HUES6 (cell line): ENCODE measurements at regions not wholly inside any gene's neighbourhood (a gene's known extent, or its start where the extent isn't known, plus 50 kb on each side); places are given as distances from the start of the nearest gene placed in this dataset.

Source experiments
- H3K27ac ChIP-seq: 2 replicates; pipeline ENCODE4 v1.7.0; 2013; ENCODE audit warnings: low read depth, mild to moderate bottlenecking, low read length, inconsistent platforms
- H3K27me3 ChIP-seq: 2 replicates; pipeline ENCODE4 v1.6.1; 2013; ENCODE audit warnings: low read length; ENCODE audit not compliant: control insufficient read depth, insufficient read depth
- H3K36me3 ChIP-seq: 2 replicates; pipeline ENCODE4 v1.6.1; 2013; ENCODE audit warnings: low read length; ENCODE audit not compliant: control insufficient read depth, insufficient read depth
- H3K4me1 ChIP-seq: 2 replicates; pipeline ENCODE4 v1.6.1; 2013; ENCODE audit warnings: low read length; ENCODE audit not compliant: control insufficient read depth, insufficient read depth
- H3K4me3 ChIP-seq: 2 replicates; pipeline ENCODE4 v1.5.1; 2013; ENCODE audit warnings: low read depth, low read length
- H3K9ac ChIP-seq: one replicate; pipeline ENCODE4 v1.6.1; 2013; ENCODE audit warnings: mild to moderate bottlenecking, low read length
- H3K9me3 ChIP-seq: 2 replicates; pipeline ENCODE4 v1.6.1; 2013; ENCODE audit warnings: low read depth, low read length; ENCODE audit not compliant: control insufficient read depth, insufficient read depth

DNA sequence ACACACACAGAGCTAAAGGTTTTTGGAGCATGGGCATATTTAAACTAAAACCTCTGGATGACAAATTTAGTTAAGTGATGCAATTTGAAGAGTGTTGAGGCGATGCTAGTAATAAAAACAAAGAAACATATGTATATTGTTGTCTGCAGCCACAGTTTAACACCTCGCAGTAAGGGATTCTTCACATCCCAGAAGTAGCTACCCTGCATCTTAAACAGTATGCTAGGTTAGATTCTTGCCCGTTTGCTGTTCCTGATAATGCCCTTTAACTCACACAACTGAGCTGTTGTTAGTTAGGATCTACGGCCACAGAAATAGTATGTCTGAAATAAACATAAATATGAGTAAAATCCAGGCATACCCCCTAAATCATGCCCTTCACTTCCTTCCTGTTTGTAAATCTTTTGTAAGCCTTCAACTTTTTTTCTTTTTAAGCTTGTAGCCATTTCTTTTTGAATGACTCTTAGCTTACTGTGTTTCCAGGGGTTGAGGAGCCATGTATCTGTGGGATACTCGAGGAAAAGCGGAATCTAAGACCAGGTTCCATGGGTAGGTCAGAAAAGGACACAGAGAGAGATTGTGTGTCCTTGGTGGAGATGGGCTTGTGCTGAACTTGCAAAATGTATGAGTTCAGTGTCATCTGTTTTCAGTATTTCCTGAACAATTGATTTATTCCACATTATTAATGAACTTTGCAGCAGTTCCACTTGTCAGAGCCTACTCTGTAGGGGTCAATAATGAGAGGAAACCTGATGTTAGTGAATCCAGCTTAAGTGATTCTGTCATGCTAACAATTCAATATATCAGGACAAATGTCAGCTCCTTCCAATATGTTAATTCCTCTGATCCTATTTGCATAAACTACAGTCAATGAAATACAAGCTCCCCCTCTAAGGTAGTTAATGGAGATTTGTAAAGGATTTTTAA lies 349.6 kb downstream of the GPAT3 start:
- Histone ChIP-seq H3K4me3 (no peak overlapping the region), H3K36me3 (no peaks in the 10 kb centered on the region), H3K9ac (no peak overlapping the region), H3K9me3 (no peaks in the 10 kb centered on the region; the same call in 1 of the 2 replicates), H3K27ac (no peak overlapping the region), H3K27me3 (no peaks in the 10 kb centered on the region), H3K4me1 (peaks cover 19% of the 10 kb centered on the region)

DNA sequence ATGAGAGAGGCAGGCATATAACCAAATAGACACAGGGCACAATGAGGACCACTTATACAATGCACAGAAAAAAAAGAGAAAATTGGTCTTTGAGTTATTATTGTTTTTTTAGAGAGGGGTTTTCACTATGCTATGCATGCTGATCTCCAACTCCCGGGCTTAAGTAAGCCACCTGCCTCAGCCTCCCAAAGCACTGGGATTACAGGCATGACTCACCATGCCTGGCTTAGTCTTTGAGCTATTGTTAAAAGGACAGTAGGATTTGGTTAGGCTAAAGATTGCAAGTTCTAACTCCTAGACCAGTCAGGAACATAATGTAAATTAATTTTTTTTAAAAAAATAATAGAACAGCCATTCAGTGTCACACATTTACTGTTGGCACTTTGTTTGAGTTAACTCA lies 340.1 kb downstream of the GPAT3 start:
- Histone ChIP-seq H3K27ac (no peak overlapping the region), H3K4me1 (peaks cover 6% of the 10 kb centered on the region; the same call in 1 of the 2 replicates), H3K27me3 (no peaks in the 10 kb centered on the region), H3K4me3 (no peak overlapping the region), H3K36me3 (no peaks in the 10 kb centered on the region), H3K9me3 (0 out of 2 replicates have a peak, but pooled peaks cover 5% of the 10 kb centered on the region), H3K9ac (no peak overlapping the region)

DNA sequence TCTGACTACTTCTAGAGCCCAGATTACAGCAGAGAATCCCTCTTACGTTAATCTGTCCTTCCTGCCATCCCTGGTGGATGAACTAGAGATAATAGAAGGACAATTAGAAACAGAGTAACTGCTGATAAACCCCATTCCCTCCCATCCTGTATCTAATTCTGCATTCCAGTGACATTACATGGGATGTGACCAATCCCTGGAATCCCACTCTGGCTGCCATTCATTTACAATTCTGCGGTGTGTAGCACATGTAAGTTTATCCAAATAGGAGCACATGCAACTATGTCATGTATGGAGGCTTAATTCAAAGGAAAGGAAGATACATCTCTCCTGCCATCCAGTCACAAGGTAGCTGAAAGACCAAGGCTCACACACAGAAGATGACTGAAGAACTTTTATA lies 339.5 kb downstream of the GPAT3 start:
- Histone ChIP-seq H3K9ac (no peak overlapping the region), H3K9me3 (0 out of 2 replicates have a peak, but pooled peaks cover 5% of the 10 kb centered on the region), H3K27ac (no peak overlapping the region), H3K27me3 (no peaks in the 10 kb centered on the region), H3K4me1 (peaks cover 6% of the 10 kb centered on the region; the same call in 1 of the 2 replicates), H3K36me3 (no peaks in the 10 kb centered on the region), H3K4me3 (no peak overlapping the region)

DNA sequence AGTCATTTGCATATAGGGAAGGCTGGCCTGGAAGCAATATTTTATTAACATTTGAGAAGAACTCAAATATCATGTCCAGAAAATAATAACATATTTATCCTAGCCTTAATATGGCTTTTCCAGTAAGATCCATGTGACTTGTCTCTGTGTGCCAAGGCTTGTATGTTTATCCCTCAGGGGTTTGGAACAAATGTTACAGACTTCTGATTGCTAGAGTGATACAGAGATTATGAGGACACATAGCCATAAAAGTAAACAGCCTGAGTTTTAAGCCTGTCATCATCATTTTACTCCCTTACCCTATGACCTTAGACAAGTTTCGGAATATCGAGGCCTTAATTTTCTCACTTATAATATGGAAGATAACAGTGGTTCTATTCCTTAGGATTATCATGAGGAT lies 338.1 kb downstream of the GPAT3 start:
- Histone ChIP-seq H3K9ac (no peak overlapping the region), H3K36me3 (no peaks in the 10 kb centered on the region), H3K27me3 (no peaks in the 10 kb centered on the region), H3K27ac (no peak overlapping the region), H3K4me3 (no peak overlapping the region), H3K4me1 (peaks cover 6% of the 10 kb centered on the region; the same call in 1 of the 2 replicates), H3K9me3 (0 out of 2 replicates have a peak, but pooled peaks cover 5% of the 10 kb centered on the region)

DNA sequence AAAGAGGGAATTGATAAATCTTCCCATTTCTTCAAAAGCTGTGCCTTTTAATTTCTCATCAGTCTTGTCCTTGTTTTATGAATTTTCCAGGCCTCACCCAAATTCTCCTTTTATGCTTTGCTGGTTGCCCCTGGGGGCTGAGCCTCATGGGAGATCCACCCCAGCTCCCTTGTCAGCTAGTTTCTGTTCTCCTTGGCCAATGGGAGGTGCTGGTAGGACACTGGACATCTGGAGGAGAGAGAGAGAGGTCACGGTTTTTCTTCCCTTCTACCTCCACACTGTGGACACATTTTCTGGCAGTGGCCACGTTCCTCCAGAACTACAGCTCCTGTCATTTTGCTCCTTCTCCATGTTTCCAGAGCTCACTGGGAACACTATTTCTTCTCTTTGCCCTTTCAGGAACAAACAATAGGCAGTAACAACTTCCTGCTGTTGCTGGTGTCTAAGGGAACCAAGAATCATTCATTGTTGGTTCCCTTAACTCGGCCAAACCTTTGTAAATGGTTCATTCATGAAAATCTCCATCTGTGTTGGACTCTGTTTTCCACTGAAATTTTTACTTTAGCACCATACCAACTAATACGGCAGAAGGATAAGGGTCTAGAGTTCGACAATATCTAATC lies 334.5 kb downstream of the GPAT3 start:
- Histone ChIP-seq H3K36me3 (no peaks in the 10 kb centered on the region), H3K4me3 (no peak overlapping the region), H3K9me3 (0 out of 2 replicates have a peak, but pooled peaks cover 5% of the 10 kb centered on the region), H3K27me3 (peaks cover 2% of the 10 kb centered on the region; the same call in 1 of the 2 replicates), H3K4me1 (peaks cover 13% of the 10 kb centered on the region), H3K27ac (no peak overlapping the region), H3K9ac (no peak overlapping the region)

DNA sequence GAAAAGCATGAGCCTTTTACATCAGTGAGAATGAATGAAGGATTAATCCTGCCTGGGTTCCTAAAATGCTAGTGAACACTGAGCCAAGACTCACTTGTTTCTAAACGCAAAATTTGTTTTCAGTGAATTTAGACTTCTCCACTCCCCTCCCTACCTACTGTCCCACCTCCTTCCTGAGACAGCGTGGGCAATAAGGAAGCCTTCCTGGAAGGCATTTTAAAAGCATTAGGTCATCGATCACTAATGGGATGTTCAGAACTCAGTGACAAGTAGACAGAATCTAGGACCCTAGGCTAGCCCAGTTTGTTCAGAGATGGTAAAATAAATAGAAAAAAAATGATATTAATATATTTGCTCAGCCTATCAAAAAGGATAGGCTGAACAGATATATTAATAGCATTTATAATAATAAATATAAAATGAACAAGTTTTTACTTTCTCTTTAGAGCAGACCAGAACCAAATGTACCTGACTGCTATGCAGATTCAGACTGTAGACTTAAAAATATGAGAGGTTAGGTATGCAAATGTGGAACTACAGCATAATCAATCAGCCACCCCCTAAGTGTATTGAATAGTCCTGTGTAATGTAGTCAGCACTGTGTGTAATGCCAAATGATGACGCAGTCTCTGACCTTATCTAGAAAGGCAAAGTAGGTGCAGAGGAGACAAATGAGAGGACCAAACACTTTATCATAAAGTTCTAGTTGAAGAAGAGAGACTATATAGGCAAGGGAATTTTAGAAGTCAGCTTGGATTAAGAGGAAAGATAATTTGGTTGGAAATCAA lies 331.1 kb downstream of the GPAT3 start:
- no peak overlapping the region for H3K4me3 ChIP-seq
- H3K27ac ChIP-seq, result no peak overlapping the region
- peaks cover 2% of the 10 kb centered on the region; the same call in 1 of the 2 replicates for H3K27me3 ChIP-seq
- 0 out of 2 replicates have a peak, but pooled peaks cover 5% of the 10 kb centered on the region for H3K9me3 ChIP-seq
- H3K36me3 ChIP-seq, result no peaks in the 10 kb centered on the region
- no peak overlapping the region for H3K9ac ChIP-seq
- peaks cover 16% of the 10 kb centered on the region for H3K4me1 ChIP-seq

DNA sequence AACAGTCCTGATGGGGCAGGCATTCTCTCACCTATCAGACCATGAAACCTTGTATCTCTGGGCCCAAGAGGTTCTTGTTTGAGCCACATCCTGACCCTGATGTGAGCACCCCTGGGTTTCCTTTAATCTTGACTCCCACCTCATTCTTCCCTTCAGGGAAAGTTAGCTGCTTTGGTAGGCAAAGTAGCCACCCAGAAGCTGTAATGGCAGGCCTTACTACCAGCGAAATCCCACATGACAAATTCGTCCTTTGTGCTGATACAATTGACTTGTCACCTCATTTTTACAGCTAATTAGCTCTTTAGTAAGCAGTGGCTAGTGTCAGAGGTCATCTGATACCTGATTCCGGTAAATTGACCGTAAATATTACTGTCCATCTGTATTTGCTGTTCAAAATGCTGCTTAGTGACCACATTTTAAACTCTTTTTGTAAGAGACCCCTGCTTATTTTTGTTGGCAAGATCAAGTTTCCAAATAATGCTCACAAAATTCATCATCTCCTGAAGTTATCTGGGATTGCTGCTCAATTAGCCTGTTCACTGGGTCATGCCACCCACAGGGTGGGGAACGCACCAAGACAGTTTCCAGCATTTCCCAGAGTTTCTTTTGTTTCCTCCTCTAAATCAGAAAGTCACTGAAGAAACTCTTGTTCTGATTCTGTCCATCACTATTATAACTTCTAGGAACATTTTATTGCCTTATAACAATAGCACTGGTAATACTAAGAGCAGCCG lies 329.7 kb downstream of the GPAT3 start:
- Histone ChIP-seq H3K9ac (no peak overlapping the region), H3K9me3 (no peaks in the 10 kb centered on the region)

DNA sequence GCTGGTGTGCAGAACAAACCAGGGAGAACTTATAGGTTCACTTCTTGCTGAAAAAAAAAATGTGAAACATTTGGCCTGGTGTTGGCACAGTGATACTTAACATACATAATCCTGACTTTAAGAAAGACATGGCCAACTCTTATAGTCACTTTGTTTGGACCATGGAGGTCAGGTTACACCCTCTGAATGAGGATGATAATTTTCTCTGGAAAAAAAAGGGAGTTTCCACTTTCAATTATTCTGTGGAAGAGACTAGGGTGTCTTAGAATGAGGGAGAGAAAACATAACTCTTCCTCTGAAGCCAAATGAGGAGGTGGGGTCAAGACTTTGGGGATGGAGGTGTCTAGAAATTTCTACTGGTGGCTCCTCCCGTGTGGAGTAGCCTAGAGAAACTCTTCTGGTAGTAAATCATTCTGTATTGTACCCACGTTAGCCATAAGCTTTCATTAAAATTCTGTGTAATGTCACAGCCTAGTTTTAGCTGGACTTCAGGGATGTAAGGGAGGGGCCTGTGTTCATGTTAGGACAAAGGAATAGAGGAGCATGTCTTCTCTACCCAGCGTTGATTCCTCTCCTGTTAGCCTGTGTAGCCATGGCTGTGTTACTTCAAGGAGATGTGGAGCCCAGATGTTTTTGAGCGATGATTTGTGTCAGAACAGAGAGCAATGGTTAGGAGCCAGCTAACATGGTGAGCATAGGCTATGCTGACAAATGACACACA lies 328.3 kb downstream of the GPAT3 start:
- H3K36me3 ChIP-seq, result no peaks in the 10 kb centered on the region
- H3K27me3 ChIP-seq, result peaks cover 2% of the 10 kb centered on the region; the same call in 1 of the 2 replicates
- no peak overlapping the region for H3K9ac ChIP-seq
- no peaks in the 10 kb centered on the region for H3K9me3 ChIP-seq
- H3K4me3 ChIP-seq, result no peak overlapping the region
- peaks cover 19% of the 10 kb centered on the region for H3K4me1 ChIP-seq
- H3K27ac ChIP-seq, result no peak overlapping the region

More for the DNA sequence above, 329.7 kb downstream of the GPAT3 start:
- H3K27me3 ChIP-seq, result peaks cover 2% of the 10 kb centered on the region; the same call in 1 of the 2 replicates
- no peak overlapping the region for H3K27ac ChIP-seq
- H3K4me1 ChIP-seq, result peaks cover 16% of the 10 kb centered on the region
- no peak overlapping the region for H3K4me3 ChIP-seq
- no peaks in the 10 kb centered on the region for H3K36me3 ChIP-seq

DNA sequence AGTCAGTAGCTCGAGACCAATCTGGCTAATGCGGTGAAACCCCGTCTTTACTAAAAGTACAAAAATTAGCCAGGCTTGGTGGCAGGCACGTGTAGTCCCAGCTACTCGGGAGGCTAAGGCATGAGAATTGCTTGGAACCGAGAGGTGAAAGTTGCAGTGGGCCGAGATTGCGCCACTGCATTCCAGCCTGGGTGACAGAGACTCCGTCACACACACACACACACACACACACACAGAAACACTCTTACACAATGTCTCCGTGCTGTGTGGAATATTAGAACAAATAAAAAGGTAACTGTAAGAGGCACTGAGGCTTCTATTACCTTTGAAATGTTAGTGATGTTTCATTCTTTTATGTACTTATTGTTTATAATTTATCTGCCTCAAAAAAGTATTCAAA lies 326.6 kb downstream of the GPAT3 start:
- peaks cover 2% of the 10 kb centered on the region; the same call in 1 of the 2 replicates for H3K27me3 ChIP-seq
- H3K27ac ChIP-seq, result no peak overlapping the region
- H3K9me3 ChIP-seq, result no peaks in the 10 kb centered on the region
- no peak overlapping the region for H3K4me3 ChIP-seq
- no peaks in the 10 kb centered on the region for H3K36me3 ChIP-seq
- H3K4me1 ChIP-seq, result peaks cover 26% of the 10 kb centered on the region
- no peak overlapping the region for H3K9ac ChIP-seq

DNA sequence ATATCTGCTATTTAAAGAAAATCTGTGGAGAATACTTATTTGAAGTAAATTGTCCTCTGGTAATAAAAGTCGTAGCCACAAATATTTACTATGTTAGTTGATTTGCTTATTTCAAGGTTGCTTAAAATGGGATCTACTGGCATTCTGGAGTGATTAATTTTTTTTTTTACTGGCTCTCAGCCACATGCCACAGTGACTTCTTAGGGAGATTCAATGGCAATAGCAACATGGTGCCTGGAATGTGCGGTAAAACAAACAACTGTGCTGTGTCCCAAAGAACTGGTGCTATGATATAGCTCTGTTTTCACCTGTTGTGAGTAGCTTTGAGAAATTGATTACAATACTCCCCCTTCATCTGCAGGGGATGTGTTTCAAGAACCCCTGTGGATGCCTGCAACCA lies 324.3 kb downstream of the GPAT3 start:
- no peaks in the 10 kb centered on the region for H3K9me3 ChIP-seq
- no peaks in the 10 kb centered on the region; the same call in 1 of the 2 replicates for H3K27me3 ChIP-seq
- H3K27ac ChIP-seq, result no peak overlapping the region
- no peak overlapping the region for H3K4me3 ChIP-seq
- no peaks in the 10 kb centered on the region for H3K36me3 ChIP-seq
- peaks cover 24% of the 10 kb centered on the region for H3K4me1 ChIP-seq
- no peak overlapping the region for H3K9ac ChIP-seq
